HG03439 (cell line): ENCODE measurements at regions not wholly inside any gene's neighbourhood (a gene's known extent, or its start where the extent isn't known, plus 50 kb on each side); places are given as distances from the start of the nearest gene placed in this dataset.

Experiments
- ATAC-seq: cut with Tn5 transposase; IDR thresholded peaks from one replicate; pipeline ENCODE4 v1.9.1; 2021; ENCODE audit warnings: mild to moderate bottlenecking, moderate library complexity; ENCODE audit not compliant: unreplicated experiment

DNA sequence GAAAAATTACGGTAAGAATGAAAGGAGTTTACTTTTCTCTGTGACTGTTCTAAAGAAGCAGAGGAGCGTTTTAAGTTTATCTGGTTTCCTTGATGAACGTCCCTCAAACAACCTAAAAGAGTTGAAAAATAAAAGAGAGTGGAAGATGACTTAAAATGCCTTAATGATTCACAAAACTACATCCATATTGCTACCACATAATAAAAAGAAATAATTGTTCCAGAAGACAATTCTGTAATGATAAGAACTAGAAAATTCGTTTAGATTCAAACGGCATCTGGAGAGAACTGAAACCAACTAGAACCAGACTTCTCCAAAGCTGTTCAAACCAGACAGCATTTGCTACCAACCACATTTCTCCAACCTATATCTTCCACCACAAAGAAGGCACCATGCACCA, 68.1 kb downstream of the TEKT4 start:
- no peak for ATAC-seq

DNA sequence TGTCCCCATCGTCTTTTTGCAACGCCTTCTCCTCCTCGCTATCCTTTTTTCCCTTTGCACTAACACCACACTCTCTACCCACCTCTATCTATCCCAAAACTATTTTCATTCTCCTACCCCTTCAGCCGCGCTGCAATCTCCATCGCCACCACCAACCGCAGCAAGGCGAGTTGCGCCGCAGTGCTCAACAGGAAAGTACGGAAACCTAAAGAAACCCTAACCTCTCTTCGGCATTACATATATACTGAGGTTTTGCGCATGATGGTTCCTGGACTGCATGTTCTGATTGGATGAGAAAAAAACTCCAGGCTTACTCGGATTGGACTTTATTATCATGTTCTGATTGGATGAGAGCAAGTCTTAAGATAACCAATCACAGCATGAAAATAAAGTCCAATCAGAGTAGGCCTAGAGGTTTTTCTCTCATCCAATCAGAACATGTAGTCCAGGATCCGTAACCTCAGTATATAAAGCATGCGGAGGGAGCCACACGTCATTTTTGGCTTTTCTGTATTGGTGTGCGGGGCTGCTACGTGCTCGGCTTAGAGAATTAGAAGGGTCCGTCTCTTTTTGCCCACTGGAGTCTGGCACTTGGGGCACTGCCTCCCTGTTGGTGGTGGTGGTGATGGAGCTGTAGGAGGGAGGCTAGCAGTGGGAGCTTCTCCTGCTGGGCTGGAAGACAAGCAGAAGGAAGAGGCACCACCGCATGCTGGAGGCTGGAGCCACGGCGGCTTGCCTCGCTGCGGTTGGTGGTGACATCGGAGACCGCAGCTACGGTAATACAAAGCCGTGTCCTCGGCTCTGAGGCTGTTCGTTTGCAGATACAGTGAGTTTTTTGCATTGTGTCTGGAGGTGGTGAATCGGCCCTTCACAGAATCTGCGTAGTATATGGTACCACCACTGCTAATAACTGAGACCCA, 76.1 kb downstream of the TEKT4 start:
- no peak for ATAC-seq

DNA sequence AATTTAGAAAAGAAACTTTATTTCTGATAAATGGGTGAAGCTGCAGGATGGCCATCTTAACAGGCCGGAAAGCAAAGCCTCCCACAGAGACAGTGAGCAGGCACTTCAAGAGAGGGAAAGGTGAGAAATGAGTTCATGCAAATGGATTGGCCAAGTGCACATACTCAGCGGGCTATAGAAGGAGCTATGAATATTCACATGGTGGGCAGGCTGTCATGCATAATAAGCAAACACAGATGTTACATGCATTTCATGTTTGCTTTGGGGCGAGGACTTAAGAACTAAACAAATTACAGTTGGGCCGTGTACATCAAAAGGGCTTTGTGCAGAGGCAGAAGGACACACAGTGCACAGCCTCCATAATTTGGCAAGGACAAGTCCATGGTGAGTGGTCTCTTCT, 69.8 kb upstream of the MAL start:
- no peak for ATAC-seq

DNA sequence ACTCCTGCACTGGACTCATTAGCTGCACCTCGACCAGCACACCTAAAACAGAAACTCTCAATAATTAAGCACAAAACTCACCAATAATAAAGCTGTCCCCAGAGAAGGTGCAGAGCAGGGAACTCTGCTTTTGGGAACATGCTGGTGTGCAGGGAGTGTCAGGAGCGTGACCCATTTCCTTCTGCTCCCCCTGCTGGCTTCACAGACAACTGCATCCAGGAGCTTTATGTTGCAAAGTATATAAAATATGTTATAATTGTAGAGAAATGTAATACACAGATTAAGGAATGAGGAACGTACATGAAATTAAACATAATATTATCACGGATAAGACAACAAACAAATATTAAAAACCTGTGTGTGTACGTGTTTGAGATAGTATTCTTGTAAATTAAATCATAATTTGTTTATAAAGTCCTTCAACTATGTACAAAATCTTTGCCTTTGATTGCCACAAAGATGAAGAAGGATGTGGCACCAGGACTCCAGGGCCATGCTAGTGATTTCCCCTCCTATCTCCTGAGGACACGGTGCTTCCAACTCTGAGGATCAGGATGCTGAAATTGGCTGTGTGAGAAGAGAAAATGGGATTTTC, 68.6 kb upstream of the MAL start:
- ATAC-seq, result peak; percentile 69

DNA sequence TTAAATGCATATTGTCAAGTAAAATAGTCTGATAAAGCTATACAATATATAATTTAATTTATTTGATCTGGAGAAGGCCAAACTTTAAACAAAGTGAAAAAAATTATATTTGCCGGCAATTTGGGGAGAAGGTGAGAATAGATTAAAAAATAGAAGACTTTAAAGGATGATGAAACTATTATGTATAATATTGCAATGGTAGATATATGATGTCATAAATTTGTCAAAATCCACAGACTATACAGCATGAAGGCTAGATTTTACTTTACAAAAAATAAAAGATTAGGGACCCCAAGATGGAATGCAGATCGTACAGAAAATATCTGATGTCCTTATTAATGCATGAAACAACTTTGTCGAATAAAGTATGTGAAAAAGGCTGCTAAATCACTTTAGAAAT, 67.3 kb upstream of the MAL start:
- ATAC-seq, result no peak

DNA sequence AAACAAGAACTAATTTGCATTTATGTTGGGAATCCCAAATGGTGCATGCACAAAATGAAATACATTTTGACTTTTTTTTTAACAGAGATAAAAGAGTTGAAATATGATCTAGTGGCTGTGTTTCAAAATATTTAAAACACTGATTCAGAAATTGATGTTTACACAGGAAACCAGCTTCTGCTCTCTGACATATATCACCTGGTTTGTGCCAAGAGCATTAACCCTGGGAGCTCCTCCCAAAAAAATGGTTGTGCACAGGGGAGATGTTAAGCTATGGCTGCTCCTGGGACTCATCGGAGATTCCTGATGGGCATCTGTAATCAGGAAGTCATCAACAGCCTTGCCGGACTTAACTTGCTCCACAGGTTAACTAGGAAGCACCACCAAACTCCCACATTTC, 65.2 kb upstream of the MAL start:
- no peak for ATAC-seq

DNA sequence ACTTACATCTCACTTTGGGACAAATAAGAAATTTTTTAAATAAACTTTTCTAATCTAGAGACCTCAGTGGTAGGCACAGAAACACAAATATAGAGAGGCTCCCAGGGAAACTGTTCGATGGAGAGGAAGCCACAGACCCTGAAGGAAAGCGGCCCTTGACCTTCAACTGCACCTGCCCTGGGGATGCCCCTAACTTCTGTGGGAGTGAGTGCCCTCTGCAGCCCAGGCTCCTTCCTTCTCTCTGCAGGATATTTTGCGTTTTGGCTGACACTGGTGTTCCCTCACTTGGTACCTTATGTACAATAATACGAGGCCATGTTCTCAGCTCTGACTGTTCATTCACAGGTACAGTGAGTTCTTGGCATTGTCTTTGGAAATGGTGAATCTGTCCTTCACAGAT, 64.8 kb upstream of the MAL start:
- ATAC-seq, result no peak

DNA sequence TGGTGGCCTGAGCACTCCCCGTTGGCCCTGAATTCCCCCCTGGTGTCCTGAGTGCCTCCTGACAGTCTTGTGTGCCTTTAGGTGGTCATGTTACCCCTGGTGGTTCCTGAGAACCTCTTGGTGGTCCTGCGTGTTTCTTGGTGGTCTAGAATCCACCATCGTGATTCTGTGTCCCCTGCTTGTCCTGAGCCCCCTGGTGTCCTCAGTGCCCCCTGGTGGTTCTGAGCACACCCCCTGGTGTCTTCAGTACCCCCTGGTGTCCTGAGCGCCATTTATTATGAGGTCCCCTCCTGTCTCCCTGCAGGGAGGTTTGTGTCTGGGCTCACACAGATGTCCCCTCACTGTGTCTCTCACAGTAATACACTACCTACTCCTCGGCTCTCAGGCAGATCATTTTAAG, 61.3 kb upstream of the MAL start:
- no peak for ATAC-seq

DNA sequence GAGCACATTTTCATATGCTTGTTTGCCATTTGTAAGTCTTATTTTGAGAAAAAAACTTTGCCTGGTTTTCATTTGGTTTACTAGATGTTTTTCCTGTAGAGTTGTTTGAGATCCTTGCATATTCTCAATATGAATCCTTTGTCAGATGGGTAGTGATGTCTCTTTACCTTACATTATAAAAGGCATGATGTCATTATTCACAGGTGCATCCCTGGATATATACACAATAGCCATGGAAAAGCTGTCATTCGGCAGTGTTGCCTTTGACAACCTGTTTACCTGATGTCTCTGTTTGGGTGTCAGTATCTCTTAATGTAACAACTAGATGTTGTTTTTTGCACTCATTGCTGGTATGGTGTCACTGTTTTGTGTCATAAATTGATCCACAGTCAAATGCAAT, 58.8 kb upstream of the MAL start:
- no peak for ATAC-seq

DNA sequence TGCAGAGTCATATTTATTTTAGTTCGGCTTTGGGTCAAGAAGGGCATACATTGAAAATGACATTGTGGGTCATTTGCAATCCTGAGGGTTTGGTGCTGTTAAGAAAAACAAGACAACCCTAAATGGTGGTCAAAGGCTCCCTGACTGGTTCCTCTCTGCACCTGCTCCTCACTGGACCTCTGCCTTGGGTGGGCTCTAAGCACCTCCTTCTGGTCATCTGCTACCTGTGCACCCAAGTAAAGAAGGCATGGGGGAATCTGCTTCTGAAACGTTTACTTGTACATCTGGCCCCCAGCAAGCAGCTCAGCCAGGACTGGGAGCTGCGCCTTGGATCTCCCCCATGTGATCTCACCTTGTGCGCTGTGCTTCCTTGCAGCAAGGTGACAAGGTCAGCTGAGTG, 55.2 kb upstream of the MAL start:
- ATAC-seq, result no peak
